ENCODE measurements at regions not wholly inside any gene's neighbourhood (a gene's known extent, or its start where the extent isn't known, plus 50 kb on each side); places are given as distances from the start of the nearest gene placed in this dataset.

GRCh38 chr11:70667767-70668166 lies 269.4 kb downstream of the CTTN start:
- no peak for FAIRE-seq
- WGBS (ENCODE audit: insufficient coverage, low coverage, missing lambda C conversion rate) = 2% methylated on average over 4 of the region's 4 CpGs
- POLR2A ChIA-PET = no interaction called here
- CTCF ChIA-PET (ENCODE audit: low intra/inter-chr PET ratio) = no interaction called here
- ATAC-seq = no peak
- BruUV-seq (replicated peaks) = no TSS peak
- H2AFZ ChIP-seq (ENCODE audit: low read depth, low read length) = no peak overlapping the region
- H3K36me3 ChIP-seq (ENCODE audit: control insufficient read depth, insufficient read depth, low read length) = no peaks in the 10 kb centered on the region
- H3K79me2 ChIP-seq (ENCODE audit: control insufficient read depth, insufficient read depth, low read length) = no peaks in the 10 kb centered on the region
- H3K9me1 ChIP-seq (ENCODE audit: control insufficient read depth, insufficient read depth, low read length) = no peaks in the 10 kb centered on the region
- H3K9me3 ChIP-seq (replicated peaks; ENCODE audit: control insufficient read depth, insufficient read depth, low read depth, low read length) = no peaks in the 10 kb centered on the region
- no peak overlapping the region for H3K9ac ChIP-seq (ENCODE audit: insufficient read depth in 1 of 2, low read depth in 2 of 2, low read length in 2 of 2)
- peaks cover 0 to 4% of the 10 kb centered on the region in 2 experiments; a peak in 1 of 5 replicates for H3K4me1 ChIP-seq (replicated peaks in 1 of 2; ENCODE audit: control insufficient read depth in 2 of 2, insufficient read depth in 2 of 2, low read length in 2 of 2)
- TF ChIP-seq SRSF1 (IDR thresholded peaks at IDR 0.05; ENCODE audit: low read depth, low read length) (no peak), ZFPM2 (CRISPR knock-in tag; IDR thresholded peaks at IDR 0.05) (no peak), NUFIP1 (IDR thresholded peaks at IDR 0.05; ENCODE audit: partially characterized antibody) (no peak), ZNF717 (CRISPR knock-in tag; IDR thresholded peaks at IDR 0.05) (no peak), GTF2F1 (IDR thresholded peaks at IDR 0.05; ENCODE audit: low read depth, low read length) (no peak), SIN3B (IDR thresholded peaks at IDR 0.05; ENCODE audit: low read depth) (no peak), PURB (CRISPR knock-in tag; IDR thresholded peaks at IDR 0.05; ENCODE audit: low read depth) (no peak), RBBP5 (IDR thresholded peaks at IDR 0.05; ENCODE audit: borderline replicate concordance, insufficient read depth, low read length, poor library complexity, severe bottlenecking) (no peak), SMARCB1 (IDR thresholded peaks at IDR 0.05; ENCODE audit: insufficient read length, low read depth) (no peak), SRSF7 (optimal IDR thresholded peaks at IDR 0.05; ENCODE audit: low read depth, low read length) (no peak), ILF3 (IDR thresholded peaks at IDR 0.05; ENCODE audit: borderline replicate concordance) (no peak)
- TF ChIP-seq, protein P1, sequence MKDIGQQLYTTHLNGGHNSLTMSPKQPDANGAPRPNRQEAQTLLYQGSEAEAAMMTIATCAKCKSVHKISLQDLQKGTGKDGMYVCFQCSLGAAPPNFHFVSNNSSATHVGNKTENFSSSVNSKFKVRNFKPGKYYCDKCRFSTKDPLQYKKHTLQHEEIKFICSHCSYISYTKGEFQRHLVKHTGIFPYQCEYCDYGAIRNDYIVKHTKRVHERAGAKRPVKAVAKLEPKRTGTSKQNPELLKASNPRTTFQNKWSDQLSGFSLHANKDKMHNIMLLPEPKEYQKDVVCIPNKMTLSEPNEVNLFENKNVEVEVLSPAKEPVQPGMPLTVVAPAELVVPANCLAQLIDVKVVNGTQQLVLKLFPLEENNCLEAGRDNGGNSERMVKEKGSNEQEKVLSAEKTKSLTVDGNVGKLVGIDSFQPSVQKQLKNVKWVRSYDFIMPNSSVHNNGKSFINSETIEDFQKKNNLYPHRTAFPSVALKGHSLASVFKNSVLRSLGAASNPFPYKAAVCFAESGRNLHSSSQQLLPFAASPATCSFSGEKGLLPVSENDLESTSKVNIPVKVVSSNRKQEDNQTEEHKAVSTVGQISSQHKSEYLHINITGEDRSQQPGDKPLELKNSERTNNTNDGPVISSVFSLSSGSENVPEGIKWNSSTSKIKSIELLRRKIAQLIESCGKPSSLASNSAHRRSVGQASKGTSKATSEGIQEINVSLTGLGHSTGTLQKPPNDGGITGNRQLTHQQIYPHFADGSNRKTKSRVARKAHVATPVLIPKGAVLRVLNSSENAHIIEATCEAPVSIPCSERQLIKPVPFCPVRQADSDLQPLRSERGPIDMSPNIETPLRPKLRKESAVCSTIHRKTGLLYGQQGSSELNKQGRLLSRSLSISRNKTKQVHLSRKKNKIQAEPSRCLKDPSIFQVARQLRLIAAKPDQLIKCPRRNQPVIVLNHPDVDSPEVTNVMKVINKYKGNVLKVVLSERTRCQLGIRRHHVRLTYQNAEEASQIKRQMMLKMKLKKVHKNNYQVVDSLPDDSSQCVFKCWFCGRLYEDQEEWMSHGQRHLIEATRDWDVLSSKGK (CRISPR knock-in tag; IDR thresholded peaks at IDR 0.05) = no peak
- H3K27ac ChIP-seq (ENCODE audit: extremely low read depth, low read depth, low read length) = no peak overlapping the region
- no peak for DNase-seq (ENCODE audit: extremely low read depth in 1 of 4, low spot score in 3 of 4)
- intact Hi-C loops (cut with micrococcal nuclease) (no loop called here), in situ Hi-C loops (cut with MboI) (no loop called here)
- H3K27me3 ChIP-seq (ENCODE audit: control insufficient read depth in 2 of 2, insufficient read depth in 2 of 2, low read length in 2 of 2) = peaks cover 14 to 80% of the 10 kb centered on the region in 2 experiments; a peak in 4 of 5 replicates
- no peak overlapping the region for H3K4me2 ChIP-seq (ENCODE audit: insufficient read depth, low read length)
- no peak overlapping the region for H3K4me3 ChIP-seq
- peaks cover 22% of the 10 kb centered on the region for H4K20me1 ChIP-seq (replicated peaks; ENCODE audit: control insufficient read depth, insufficient read depth, low read length)

Measured in K562 (cell line).